Right hindlimb (tissue), 1 donor: ENCODE measurements at regions not wholly inside any gene's neighbourhood (a gene's known extent, or its start where the extent isn't known, plus 50 kb on each side); places are given as distances from the start of the nearest gene placed in this dataset.
"Not testable (repeated sequence)": the region's sequence is repeated elsewhere in the genome, so short reads cannot be mapped to it uniquely, and the experiment has no call there.

Experiments used
- DNase-seq: peaks from one replicate; pipeline ENCODE4 v3.0.0-alpha.2; 2018

DNA sequence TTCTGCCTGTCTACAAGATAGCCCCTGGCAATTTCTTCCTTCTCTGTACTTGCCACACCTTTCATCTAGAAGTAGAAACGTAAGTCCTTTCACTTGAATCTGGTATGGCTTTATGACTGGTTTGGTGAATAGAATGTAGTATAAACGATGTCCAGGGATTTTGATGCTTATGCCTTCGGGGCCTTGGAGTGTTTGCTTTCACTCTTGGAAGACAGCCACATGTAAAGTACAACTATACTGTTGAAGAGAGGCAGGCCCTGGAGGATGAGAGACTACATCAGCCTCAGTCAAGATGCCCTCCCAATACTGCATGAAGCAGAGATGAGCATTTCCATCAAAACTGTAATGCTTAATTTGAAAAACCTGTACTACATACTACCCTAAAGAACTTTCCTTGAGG is 553.8 kb upstream of the C9orf72 start:
- no peak for DNase-seq

DNA sequence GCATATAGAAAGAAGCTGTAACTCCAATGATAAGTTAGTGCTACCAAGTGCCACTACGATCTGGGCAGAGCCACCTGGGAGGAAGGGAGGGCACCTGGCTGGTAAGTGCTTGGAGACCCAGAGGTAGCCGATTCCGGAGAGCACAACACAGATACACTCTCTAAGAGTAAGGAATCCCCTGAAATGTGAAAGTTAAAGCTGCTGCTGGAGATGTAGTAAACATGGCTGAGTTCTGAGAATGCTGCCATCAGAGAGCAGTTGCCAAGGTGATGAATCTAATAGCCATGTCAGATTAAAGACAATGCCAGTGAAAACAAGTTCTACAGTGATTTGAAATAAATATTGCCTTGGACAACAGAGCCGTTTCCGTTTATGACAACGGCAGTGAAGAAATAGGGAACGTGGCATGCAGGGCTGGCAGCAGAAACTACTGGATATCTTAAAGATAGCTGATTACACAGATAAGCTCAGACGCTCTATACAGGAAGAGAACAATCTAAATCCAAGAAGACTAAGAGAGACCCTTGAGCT is 561.2 kb upstream of the C9orf72 start:
- DNase-seq = no peak

DNA sequence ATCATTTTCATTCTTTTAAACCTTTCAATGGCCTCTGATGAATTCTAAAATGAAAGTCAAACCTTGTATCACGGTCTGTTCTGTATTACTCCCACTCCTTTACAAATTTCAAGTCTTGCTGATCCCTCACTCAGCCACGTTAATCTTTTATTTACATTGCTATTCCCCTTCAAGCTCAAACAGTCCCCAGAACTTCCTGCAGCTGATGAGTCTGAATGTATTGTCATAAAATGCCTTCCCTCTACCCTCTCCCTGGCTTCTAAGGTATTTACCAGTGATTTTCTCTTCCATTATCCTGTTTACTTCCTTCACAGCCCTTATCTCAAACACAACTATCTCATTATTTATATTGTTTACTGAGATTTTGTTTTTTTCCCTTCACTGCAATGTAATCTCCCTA is 562.3 kb upstream of the C9orf72 start:
- DNase-seq = no peak

DNA sequence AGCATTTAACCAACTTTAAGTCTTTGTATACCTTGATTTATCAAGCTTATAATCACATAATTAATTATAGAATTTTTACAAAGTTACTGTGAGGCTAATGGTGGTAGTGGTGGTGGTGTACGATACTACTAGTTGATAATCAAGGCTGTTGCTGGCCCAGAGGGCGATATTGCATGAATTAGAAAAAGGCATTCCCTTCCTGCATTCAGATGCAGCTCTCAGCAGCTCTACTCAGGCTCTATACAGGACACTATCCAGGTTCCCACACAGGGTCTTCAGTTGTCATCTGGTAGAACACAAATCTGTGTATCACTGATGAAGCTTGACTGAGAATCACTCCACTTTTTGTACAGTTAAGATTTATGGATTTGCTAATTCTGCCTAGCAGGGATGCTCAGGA is 562.8 kb upstream of the C9orf72 start:
- DNase-seq = no peak

DNA sequence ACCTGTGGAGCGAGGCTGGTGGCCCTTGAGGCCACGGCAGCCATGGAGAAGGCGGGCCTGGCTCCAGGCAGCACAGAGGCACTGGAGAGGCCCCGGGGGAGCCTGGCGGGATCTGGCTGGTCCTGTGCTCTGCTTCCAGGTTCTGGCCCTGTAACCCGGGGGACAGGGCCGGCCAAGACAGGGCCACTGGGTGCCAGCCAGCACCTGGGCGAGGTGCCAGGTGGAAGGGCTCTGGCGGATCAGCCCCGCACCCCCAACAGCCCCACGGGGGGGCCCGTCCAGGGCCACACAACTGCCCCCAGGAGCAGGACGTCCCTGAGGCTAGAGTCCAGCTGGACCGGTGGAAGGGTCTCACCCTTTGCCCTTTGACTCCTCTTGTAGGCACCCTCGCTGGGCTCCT is 574.1 kb upstream of the C9orf72 start:
- not testable (repeated sequence) for DNase-seq

DNA sequence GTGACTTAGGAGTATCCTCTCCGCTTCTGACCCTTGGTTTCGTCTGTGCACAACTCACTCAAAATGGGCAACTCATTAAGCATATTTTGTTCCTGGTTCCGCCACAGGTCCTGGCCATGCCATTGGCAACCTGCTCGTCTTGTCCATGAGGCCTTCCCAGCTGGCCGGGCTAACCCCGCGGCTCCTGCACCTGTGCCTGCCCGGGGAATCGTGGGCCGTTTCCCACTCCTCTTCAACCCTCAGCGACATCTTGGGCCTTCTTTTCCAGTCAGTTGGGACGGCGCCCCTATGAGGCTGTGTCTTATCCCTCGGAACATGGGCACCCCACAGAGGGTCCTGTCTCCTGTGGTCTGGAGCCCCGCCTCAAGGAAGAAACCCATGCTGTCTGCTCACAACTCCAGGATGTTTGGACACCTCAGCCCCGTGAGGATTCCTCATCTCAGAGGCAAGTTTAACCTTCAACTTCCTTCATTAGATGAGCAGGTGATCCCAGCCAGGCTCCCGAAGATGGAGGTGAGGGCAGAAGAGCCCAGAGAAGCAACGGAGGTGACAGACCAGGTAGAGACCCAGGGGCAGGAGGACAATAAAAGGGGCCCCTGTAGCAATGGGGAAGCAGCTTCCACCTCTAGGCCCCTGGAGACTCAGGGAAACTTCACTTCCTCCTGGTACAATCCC is 574.8 kb upstream of the C9orf72 start:
- not testable (repeated sequence) for DNase-seq

DNA sequence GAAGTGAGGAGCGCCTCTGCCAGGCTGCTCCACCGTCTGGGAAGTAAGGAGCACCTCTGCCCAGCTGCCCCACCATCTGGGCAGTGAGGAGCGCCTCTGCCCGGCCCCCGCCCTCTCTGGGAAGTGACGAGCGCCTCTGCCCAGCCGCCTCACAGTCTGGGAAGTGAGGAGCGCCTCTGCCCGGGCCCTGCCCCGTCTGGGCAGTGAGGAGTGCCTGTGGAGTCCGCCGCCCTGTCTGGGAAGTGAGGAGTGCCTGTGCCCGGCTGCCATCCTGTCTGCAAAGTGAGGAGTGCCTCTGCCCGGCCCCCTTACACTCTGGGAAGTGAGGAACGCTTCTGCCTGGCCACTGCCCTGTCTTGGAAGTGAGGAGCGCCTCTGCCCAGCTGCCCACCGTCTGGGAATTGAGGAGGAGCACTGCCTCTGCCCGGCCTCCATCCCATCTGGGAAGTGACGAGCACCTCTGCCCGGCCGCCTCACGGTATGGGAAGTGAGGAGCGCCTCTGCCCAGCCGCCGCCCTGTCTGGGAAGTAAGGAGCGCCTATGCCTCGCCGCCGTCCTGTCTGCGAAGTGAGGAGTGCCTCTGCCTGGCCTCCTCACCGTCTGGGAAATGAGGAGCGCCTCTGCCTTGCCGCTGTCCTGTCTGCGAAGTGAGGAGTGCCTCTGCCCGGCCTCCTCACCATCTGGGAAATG is 576.2 kb upstream of the C9orf72 start:
- not testable (repeated sequence) for DNase-seq

DNA sequence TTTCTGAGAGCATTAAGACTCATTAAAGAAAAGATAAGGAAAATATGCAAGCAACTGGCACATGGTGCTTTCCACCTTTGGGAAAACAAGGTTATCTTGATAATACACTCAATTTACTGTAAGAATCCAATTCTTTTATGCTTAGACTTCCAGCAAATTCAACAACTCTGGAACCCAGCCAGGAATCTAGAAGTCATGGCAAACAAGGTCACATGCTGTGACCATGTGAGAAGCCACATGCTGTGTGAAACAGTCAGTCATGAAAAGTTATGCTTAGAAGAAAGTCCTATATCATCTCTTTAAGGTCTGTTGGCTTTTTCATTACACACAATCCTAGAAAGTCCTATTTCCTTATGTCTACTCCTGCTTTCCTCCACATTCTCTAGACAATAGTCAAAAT is 581.8 kb upstream of the C9orf72 start:
- DNase-seq = no peak

DNA sequence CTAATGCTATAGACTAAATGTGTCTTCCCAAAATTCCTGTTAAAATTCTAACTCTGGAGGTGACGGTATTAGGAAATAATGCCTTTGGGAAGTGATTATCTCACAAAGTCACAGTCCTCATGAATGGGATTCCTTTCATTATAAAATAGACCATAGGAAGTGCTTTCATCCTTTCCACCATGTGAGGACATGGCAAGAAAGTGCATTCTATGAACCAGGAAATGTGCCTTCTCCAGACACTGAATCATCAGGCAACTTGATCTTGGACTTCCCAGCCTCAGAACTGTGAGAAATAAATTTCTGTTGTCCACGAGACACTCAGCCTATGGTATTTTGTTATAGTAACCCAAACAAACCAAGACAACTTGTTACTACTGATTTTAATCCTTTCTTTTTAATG is 582.4 kb upstream of the C9orf72 start:
- DNase-seq = no peak

DNA sequence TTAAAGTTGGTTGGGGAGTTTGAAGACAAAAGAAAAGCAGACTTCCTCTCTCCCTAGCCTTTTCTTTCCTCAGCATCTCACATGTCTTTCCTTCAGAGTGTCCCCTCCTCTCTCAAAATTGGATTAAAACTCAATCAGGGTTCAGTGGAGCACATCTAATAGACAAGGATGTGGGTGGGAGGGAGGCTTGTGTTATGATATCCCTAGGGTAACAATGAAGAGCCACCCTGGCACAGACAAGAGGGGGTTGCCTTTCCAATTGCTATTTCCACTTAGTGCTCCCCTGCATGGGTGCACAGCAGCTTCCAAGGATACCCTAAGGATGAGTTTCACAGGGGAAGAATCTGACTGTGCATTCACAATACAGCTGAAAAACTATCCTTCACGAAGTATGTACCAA is 585.2 kb upstream of the C9orf72 start:
- DNase-seq = no peak

DNA sequence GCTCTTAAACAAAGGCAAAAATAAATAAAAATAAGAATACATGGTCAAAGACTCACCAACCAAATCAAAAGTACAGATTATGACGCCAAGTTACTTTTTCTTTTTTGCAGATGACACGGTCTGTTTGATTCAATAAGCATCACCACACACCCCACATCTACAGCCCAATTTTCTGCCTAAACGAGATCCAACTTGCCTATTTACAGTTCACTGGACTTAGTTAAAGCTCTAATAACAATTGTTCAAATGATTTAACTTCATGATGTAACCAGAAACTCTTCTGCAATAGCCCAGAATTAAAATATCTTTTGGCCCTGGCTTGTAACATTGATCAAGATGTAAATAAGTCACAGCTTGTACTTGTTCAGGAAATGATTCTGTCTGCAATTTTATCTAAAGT is 590.3 kb upstream of the C9orf72 start:
- DNase-seq = no peak

DNA sequence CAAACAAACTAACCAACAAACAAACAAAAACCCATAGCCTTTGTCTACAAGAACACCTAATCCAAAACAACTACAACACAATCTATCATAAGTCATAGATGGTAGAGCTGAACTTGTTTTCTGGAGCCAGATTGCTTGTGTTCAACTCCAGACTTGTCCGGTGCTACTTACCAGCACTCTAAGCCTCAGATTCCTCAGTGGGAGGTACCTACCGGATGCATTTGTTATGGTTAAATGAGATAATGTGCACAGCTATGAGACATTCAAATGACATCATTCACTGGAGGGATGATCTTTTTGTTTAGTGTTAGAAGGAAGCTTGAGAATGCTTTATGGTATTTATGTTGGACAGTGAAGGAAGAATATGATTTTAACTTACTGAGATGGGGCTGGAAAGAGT is 592.9 kb upstream of the C9orf72 start:
- DNase-seq = no peak

DNA sequence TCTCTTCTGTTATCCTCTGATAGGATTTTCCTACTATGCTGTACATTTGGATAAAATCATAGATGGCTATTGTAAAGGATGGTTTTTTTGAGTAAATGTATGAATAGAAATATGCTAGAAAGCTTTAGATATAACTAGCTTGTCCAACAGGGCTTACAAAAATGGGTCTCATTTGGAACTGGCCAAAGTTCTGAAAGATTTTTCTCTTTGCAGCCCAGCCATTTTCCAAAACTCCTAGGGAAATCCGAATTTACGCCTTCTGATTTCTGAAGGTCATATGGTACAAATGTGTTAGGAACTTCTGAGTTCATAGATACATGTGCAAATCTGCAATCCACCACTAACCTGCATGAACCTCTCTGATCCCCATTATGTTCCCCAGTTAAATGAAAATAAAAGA is 603.9 kb upstream of the C9orf72 start:
- no peak for DNase-seq

DNA sequence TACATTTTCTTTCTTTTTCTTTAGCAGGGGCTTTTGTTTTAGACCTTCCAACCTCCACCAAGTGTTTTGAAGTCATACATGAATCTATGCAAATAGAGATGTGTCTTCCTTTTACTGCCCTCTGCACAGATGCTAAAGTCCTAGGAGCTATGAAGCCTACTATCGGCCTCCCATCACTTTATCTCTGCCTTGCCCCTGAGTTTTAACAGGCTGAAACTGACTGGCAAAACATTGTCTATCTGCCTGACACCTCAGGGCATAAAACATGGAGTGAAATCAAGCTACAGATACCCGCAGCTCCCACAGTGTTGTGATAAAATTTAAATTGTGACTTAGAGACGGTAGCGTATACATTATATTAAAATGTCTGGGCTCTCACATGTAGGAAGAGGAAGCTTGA is 604.6 kb upstream of the C9orf72 start:
- DNase-seq = no peak

DNA sequence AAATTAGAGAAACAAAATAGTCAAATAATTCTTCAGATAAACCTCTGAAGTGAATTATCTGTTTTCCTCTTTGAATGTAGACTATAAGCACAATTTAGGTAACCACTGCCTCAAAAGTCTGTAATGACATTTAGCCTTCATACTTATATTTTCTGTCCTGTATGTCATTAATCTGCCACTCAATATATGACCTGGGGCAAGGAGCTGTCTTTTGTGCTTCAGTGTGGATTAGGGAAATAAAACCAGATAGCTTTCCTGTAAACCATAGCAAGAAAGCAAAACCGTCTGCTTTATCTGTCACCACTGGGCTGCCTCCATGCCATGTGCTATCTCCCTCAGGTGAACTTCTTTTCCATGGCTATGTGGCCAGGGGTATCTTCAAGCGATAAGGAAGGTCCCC is 606.6 kb upstream of the C9orf72 start:
- DNase-seq = no peak

DNA sequence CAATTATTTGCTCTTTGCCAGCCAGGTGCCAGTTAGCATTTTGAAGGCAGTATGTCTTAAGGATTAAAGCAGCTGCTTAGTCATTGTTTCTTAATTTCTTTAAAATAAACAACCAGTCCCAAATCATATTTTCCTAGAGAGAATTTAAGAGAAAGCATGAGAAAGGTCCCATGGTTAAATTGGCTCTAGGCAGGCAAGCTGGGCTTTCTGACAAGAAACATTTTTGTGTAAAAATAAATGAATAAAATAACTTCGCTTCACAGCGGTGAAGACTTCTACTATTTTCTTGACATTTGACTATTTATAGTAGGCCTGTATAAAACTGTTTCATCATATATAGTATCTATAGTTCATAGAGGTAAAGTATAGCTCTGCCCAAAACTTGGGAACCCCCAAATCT is 617.7 kb upstream of the C9orf72 start:
- DNase-seq = no peak

DNA sequence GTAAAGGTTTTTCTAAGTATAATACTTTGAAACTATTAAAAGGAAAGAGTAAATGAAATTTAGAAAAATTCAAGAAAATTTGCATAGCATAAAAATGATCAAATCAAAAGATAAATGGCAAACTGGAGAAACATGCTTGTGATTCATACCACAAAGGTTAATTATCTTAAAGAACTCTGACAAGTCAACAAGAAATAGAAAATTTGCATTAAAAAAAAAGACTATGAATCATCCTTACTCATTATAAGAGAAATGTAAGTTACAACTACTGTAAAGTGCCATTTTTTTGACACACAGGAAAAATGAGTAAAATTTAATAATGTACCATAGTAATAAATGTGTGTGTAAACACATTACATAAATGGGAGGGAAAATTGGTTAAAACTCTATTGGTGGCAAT is 624.4 kb upstream of the C9orf72 start:
- no peak for DNase-seq

DNA sequence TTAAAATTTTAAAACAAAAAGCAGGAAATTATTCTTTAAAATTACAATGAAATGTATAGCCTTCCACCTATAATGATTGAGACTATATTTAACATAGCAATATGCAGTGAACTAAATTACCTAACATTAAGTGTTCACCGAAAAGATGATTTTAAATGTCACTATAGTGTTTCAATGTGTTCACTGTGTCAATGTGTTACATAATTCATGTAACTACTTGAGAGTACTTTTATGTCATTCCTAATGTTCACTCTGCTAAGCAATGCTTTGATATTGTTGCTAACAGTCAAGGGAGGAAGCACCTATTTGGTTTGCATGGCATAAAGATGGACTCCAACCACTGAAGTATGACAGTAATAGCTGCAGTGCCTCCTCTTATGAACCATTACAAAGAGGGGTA is 629.8 kb upstream of the C9orf72 start:
- DNase-seq = no peak

DNA sequence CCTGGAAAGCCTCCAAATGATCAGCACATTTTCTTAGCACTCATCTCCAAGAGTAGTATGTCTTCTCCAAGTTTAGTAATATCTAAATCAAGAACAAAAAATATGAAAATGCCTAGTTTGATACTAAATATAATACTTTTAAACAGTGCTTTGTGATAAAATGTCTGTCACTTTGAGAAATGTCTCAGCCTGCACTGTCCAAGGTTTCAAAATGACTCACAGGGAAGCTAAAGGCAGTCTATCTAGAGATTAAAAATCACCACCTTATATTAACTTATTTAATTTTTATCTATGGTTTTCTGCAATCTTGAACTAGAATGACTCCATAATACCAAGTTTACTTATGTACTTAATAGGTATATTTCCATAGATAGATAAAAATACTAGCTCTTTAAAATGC is 633.0 kb upstream of the C9orf72 start:
- DNase-seq = no peak

DNA sequence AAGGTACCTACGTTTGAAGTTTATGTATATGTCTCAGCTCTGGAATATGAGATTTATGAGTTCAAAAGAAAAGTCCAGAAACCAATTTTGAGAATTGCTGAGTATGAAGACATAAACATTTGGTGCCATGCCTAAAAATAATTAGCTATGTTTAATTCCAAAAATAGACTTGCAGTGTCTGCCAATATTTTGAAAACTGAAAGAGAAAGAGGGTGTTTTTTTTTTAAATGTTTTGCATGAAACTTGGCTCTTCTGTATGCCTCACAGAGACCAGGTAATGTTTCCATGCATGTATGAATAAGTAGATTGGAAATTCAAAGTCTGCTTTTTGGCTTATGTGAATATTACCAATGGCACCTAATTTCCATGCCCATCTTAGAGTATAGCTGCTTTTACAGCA is 634.4 kb upstream of the C9orf72 start:
- DNase-seq = no peak

DNA sequence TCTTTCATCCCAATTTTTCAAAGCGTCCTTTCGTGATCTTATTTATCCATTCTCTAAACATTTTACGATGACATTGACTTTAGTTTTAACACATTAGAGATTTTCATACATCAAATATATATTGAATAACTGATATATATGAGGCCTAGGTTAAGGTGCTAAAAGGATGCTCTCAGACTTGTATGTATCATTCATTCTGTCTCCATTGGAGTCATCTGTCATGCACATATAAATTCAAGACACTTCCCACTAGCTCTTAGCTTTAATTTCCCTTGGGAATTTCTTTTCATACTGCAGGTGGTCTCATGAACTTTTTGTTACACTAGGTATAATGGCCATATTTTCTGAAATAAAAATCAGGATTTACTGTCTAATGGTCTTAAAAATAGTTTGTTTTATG is 635.8 kb upstream of the C9orf72 start:
- no peak for DNase-seq

DNA sequence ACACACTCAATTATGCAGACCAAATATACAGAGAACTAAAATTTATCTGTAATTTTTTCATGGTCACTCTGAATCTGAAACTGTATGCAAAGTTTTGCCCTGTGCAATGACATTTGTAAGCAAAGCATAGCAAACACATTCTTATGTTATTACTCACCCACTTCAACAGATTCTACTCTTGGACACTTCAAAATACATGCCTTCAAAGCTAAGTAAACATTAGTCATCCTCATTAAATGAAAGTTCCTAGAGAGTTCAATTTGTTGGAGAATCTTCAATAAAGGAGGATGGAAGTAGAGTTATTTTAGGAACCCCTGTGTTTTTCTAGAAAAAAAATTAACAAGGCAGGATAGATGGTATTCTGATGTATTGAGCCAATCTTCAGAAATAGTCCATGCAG is 639.7 kb upstream of the C9orf72 start:
- no peak for DNase-seq

DNA sequence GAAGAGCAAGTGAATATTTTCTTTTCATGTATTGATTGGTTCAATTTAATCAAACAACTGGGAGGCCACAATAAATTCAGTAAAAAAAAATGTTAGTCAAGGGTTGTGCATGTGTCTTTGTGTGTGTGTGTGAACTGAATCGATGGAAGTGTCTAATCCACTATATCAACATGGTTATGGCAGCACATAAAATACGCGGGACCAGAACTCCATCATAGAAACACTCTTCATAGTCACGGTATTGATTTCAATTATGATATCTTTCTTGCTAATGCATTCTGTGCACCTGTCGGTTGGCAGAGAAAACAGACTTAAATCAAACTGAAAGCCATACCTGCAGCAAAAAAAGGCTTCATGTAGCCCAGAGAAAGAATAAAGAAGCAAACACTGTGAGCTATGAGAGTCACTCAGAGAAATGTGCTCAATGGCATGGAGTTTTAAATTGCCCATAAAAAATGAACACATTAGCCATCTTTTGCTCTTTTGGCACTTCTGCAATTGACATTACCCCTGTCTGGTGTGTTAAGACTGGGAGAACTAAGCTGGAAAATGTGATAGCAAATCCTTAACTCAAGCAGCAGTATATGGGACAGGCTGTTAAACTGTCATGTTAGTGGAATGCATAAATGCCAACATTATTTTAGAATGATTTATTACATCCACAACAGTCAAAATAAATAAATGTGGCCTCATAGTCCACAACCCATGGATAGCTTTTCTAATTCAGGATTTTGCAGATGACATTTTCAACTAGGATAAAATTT is 642.4 kb upstream of the C9orf72 start:
- DNase-seq = no peak

DNA sequence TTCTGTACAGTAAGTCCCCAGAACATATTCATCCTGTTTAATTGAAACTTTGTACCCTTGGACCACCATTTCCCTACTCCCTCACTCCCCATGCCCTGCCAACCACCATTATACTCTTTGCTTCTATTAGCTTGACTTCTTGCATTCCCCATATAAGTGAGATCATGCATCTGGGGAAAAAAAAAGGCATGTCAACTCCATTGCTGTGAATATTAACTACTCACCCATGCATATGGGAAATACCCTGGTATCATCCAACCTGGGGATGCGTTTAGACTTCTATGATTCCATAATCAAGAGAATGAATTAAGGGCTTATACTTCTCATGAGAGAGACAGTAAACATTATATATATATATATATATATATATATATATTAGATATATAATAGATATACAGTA is 659.4 kb upstream of the C9orf72 start:
- no peak for DNase-seq
